ENCODE measurements at regions not wholly inside any gene's neighbourhood (a gene's known extent, or its start where the extent isn't known, plus 50 kb on each side); places are given as distances from the start of the nearest gene placed in this dataset.

- no TSS peak for BruUV-seq (replicated peaks)
- FAIRE-seq (no peak), DNase-seq (ENCODE audit: extremely low read depth in 1 of 4, low spot score in 3 of 4) (no peak), ATAC-seq (no peak)
- no peak for TF ChIP-seq PURB (CRISPR knock-in tag; IDR thresholded peaks at IDR 0.05; ENCODE audit: low read depth)
- no peak for TF ChIP-seq NONO (IDR thresholded peaks at IDR 0.05; ENCODE audit: low read depth in 2 of 2, low read length in 1 of 2)
- no peak for TF ChIP-seq ZNF277 (CRISPR knock-in tag; IDR thresholded peaks at IDR 0.05; ENCODE audit: borderline replicate concordance)
- no peak for TF ChIP-seq HDAC2 (IDR thresholded peaks at IDR 0.05)
- TF ChIP-seq ETS1 (conservative IDR thresholded peaks at IDR 0.05; ENCODE audit: control insufficient read depth, low read depth, low read length) = no peak
- no peak for TF ChIP-seq FUS (optimal IDR thresholded peaks at IDR 0.05; ENCODE audit: low read depth, low read length)
- TF ChIP-seq ZNF282 (CRISPR knock-in tag; IDR thresholded peaks at IDR 0.05) = no peak
- TF ChIP-seq TAF15 (IDR thresholded peaks at IDR 0.05; ENCODE audit: low read depth, low read length) = no peak
- no peak for TF ChIP-seq RFX5 (IDR thresholded peaks at IDR 0.05; ENCODE audit: low read depth, low read length)
- TF ChIP-seq ZNF140 (CRISPR knock-in tag; IDR thresholded peaks at IDR 0.05) = no peak
- Histone ChIP-seq H3K27me3 (ENCODE audit: control insufficient read depth in 2 of 2, insufficient read depth in 2 of 2, low read length in 2 of 2) (no peaks in the 10 kb centered on the region), H3K79me2 (ENCODE audit: control insufficient read depth, insufficient read depth, low read length) (no peaks in the 10 kb centered on the region), H3K4me3 (no peak overlapping the region), H3K36me3 (ENCODE audit: control insufficient read depth, insufficient read depth, low read length) (no peaks in the 10 kb centered on the region), H3K9me3 (replicated peaks; ENCODE audit: control insufficient read depth, insufficient read depth, low read depth, low read length) (no peaks in the 10 kb centered on the region), H3K27ac (ENCODE audit: extremely low read depth, low read depth, low read length) (no peak overlapping the region), H3K4me1 (replicated peaks in 1 of 2; ENCODE audit: control insufficient read depth in 2 of 2, insufficient read depth in 2 of 2, low read length in 2 of 2) (no peaks in the 10 kb centered on the region), H2AFZ (ENCODE audit: low read depth, low read length) (no peak overlapping the region), H4K20me1 (replicated peaks; ENCODE audit: control insufficient read depth, insufficient read depth, low read length) (no peaks in the 10 kb centered on the region), H3K9me1 (ENCODE audit: control insufficient read depth, insufficient read depth, low read length) (no peaks in the 10 kb centered on the region), H3K4me2 (ENCODE audit: insufficient read depth, low read length) (no peak overlapping the region), H3K9ac (ENCODE audit: insufficient read depth in 1 of 2, low read depth in 2 of 2, low read length in 2 of 2) (no peak overlapping the region)
- 0% methylated on average over 1 of the region's 1 CpG for WGBS (ENCODE audit: insufficient coverage, low coverage, missing lambda C conversion rate)
- in situ Hi-C loops (cut with MboI) (no loop called here), intact Hi-C loops (cut with micrococcal nuclease) (no loop called here)
- CTCF ChIA-PET (ENCODE audit: low intra/inter-chr PET ratio) = no interaction called here
- POLR2A ChIA-PET = no interaction called here
Observed at GRCh38 chr15:97141360-97141759, 810.9 kb downstream of the NR2F2 start.

Data from K562 (cell line).